Neural crest cell (in vitro differentiated cells): ENCODE measurements at regions not wholly inside any gene's neighbourhood (a gene's known extent, or its start where the extent isn't known, plus 50 kb on each side); places are given as distances from the start of the nearest gene placed in this dataset.

Experiments
- DNase-seq: peaks from one replicate; pipeline ENCODE4 v3.0.0; 2021; ENCODE audit warnings: low read depth, mixed read lengths, low spot score
- H3K27ac Mint-ChIP-seq: one replicate; pipeline ENCODE4 v1.8.0; 2021; ENCODE audit warnings: mild to moderate bottlenecking, mixed read lengths; ENCODE audit not compliant: unreplicated experiment
- H3K27me3 Mint-ChIP-seq: 2 replicates; pipeline ENCODE4 v1.8.0; 2021; ENCODE audit warnings: low read depth, mild to moderate bottlenecking, mixed read lengths
- H3K36me3 Mint-ChIP-seq: 2 replicates; pipeline ENCODE4 v1.8.0; 2021; ENCODE audit warnings: low read depth, mild to moderate bottlenecking, mixed read lengths
- H3K4me1 Mint-ChIP-seq: 2 replicates; pipeline ENCODE4 v1.8.0; 2021; ENCODE audit warnings: mixed read lengths
- H3K4me3 Mint-ChIP-seq: one replicate; pipeline ENCODE4 v1.8.0; 2021; ENCODE audit warnings: mild to moderate bottlenecking, mixed read lengths
- H3K9me3 Mint-ChIP-seq: 2 replicates; pipeline ENCODE4 v1.8.0; 2021; ENCODE audit warnings: mixed read lengths
- TF ChIP-seq, protein P1 (sequence below): fragments of 200-600 bp; sonication (generic); conservative IDR thresholded peaks from 2 replicates; pipeline ENCODE4 v1.5.0; 2021; ENCODE audit warnings: antibody characterized with exemption, mild to moderate bottlenecking

DNA sequence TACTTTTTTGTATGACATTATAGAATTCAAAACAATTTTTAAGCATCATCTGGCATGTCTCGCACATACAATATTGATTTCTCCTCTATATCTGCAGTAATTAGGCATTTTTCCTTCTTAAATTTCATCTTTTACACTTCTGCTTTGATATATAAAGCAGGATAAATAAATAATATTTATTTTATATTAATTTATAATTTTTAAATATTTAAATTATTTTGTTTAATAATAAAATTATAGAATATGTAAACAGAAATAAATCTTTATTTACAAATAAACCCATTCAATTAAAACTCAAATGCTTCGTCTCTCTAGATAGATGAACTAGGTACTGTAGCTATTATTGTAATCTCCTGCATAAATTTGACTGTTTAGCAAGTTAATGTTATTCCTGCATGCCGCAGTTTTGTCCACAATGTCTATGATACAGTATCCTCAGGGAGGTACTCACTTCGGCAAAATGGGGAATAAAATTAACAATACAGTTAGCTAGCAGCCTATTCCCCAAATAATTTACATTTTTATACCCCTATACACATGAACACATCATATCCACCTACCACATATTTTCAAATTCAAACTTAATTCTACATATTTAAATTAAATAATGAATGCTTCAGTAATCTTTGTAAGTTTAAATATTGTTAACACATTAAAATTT is 473.6 kb upstream of the SLC10A2 start:
- DNase-seq = no peak
- Mint-ChIP-seq H3K9me3 (peaks cover 16% of the 10 kb centered on the region), H3K4me3 (no peak overlapping the region), H3K27me3 (no peaks in the 10 kb centered on the region), H3K4me1 (peaks cover 19% of the 10 kb centered on the region), H3K36me3 (peaks cover 20% of the 10 kb centered on the region), H3K27ac (no peak overlapping the region)
- TF ChIP-seq, protein P1, sequence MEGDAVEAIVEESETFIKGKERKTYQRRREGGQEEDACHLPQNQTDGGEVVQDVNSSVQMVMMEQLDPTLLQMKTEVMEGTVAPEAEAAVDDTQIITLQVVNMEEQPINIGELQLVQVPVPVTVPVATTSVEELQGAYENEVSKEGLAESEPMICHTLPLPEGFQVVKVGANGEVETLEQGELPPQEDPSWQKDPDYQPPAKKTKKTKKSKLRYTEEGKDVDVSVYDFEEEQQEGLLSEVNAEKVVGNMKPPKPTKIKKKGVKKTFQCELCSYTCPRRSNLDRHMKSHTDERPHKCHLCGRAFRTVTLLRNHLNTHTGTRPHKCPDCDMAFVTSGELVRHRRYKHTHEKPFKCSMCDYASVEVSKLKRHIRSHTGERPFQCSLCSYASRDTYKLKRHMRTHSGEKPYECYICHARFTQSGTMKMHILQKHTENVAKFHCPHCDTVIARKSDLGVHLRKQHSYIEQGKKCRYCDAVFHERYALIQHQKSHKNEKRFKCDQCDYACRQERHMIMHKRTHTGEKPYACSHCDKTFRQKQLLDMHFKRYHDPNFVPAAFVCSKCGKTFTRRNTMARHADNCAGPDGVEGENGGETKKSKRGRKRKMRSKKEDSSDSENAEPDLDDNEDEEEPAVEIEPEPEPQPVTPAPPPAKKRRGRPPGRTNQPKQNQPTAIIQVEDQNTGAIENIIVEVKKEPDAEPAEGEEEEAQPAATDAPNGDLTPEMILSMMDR = no peak

DNA sequence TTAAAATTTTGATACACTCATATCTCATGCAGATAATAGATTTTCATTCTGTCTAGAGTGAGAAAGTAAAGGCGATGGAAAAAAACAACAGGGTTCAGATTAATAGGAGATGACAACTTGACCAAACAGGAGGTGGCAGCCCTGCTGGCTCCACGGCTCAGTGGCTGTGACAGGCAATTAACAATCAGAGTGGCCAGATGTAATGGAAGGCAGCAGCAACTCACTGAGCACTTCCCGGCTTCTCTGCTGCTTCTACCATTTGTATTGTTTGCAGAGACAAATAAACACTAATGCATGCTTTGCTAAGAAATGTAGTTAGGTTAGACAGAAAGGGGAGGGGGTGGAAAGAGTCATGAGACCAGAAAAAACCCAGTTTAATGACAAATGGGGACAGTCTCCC is 473.0 kb upstream of the SLC10A2 start:
- Mint-ChIP-seq H3K36me3 (peaks cover 15% of the 10 kb centered on the region), H3K4me1 (peaks cover 19% of the 10 kb centered on the region), H3K9me3 (peaks cover 12% of the 10 kb centered on the region), H3K4me3 (peak overlapping the region; percentile 24), H3K27ac (no peak overlapping the region), H3K27me3 (no peaks in the 10 kb centered on the region)
- TF ChIP-seq, protein P1 = peak; percentile 19
- DNase-seq = peak; percentile 9

DNA sequence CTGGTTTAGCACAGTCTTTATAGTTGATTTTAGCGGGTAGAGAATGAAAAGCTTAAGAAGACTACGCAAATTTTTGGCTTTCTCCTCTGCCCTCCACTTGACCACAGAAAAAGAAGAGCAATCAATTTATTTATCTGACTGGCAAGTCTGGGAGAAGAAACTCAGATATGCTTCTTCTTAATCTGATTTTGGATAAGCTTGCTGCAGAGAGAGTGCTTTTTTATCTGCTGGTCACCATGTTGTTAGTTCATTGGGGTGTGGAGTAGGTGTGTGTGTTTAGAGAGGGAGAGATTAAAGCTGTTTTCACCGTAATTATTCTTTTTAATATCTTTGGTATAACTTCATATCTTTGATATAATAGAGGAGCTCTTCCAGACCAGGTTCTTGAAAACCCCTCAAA is 471.4 kb upstream of the SLC10A2 start:
- Mint-ChIP-seq H3K27me3 (no peaks in the 10 kb centered on the region), H3K36me3 (peaks cover 2% of the 10 kb centered on the region), H3K27ac (no peak overlapping the region), H3K4me3 (no peak overlapping the region), H3K9me3 (peaks cover under 1% of the 10 kb centered on the region), H3K4me1 (peaks cover 19% of the 10 kb centered on the region)
- TF ChIP-seq, protein P1 = no peak
- no peak for DNase-seq

GRCh38 chr13:103531278-103531677 is 465.1 kb upstream of the SLC10A2 start:
- H3K4me3 Mint-ChIP-seq = no peak overlapping the region
- DNase-seq = no peak
- peaks cover 2% of the 10 kb centered on the region for H3K36me3 Mint-ChIP-seq
- TF ChIP-seq, protein P1 = no peak
- no peak overlapping the region for H3K27ac Mint-ChIP-seq
- H3K27me3 Mint-ChIP-seq = no peaks in the 10 kb centered on the region
- H3K9me3 Mint-ChIP-seq = peaks cover 4% of the 10 kb centered on the region
- H3K4me1 Mint-ChIP-seq = no peaks in the 10 kb centered on the region

DNA sequence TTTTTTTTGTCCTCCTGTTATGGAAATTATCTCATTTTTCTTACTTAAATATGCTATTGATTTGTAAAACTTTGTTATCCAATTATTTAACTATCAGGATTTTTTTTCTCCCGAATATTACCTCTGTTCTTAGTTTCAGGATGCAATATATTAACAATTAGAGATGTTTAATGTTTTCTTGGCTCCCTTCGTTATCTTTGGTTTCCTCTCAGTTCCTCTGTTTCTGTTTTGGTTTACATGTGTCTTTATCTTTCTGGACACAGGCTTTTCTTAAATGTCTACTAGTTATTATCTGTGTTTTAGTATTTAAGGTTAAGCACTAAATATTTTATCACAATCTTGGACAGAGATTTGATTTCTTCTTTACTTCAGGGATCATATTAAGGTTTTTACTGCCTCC is 462.2 kb upstream of the SLC10A2 start:
- Mint-ChIP-seq H3K9me3 (peaks cover 4% of the 10 kb centered on the region), H3K4me3 (no peak overlapping the region), H3K27ac (no peak overlapping the region), H3K4me1 (peaks cover 8% of the 10 kb centered on the region), H3K27me3 (no peaks in the 10 kb centered on the region), H3K36me3 (peaks cover 2% of the 10 kb centered on the region)
- TF ChIP-seq, protein P1 = no peak
- DNase-seq = no peak
